ENCODE measurements at regions not wholly inside any gene's neighbourhood (a gene's known extent, or its start where the extent isn't known, plus 50 kb on each side); places are given as distances from the start of the nearest gene placed in this dataset.

GRCh38 chr2:144682248-144682647, 162.3 kb upstream of the ZEB2 start:
- no peak for DNase-seq (ENCODE audit: low read depth, low spot score)

- no peak for DNase-seq (ENCODE audit: low read depth, low spot score)
These were observed 161.5 kb upstream of the ZEB2 start for GRCh38 chr2:144681389-144681788.

- no peak for DNase-seq (ENCODE audit: low read depth, low spot score)
These were observed 160.0 kb upstream of the ZEB2 start for GRCh38 chr2:144679942-144680341.

GRCh38 chr2:144678736-144679135, 158.8 kb upstream of the ZEB2 start:
- DNase-seq (ENCODE audit: low read depth, low spot score), result no peak

- DNase-seq (ENCODE audit: low read depth, low spot score), result no peak
These were observed 155.8 kb upstream of the ZEB2 start for GRCh38 chr2:144675731-144676130.

- DNase-seq (ENCODE audit: low read depth, low spot score), result no peak
These were observed 155.4 kb upstream of the ZEB2 start for GRCh38 chr2:144675331-144675730.

- no peak for DNase-seq (ENCODE audit: low read depth, low spot score)
These were observed 154.2 kb upstream of the ZEB2 start for GRCh38 chr2:144674071-144674470.

GRCh38 chr2:144673456-144673855, 153.5 kb upstream of the ZEB2 start:
- DNase-seq (ENCODE audit: low read depth, low spot score), result no peak

- DNase-seq (ENCODE audit: low read depth, low spot score), result peak; percentile 9
These were observed 152.0 kb upstream of the ZEB2 start for GRCh38 chr2:144671695-144672455.

- no peak for DNase-seq (ENCODE audit: low read depth, low spot score)
These were observed 150.8 kb upstream of the ZEB2 start for GRCh38 chr2:144670738-144671137.

GRCh38 chr2:144670080-144670479, 150.2 kb upstream of the ZEB2 start:
- no peak for DNase-seq (ENCODE audit: low read depth, low spot score)

- no peak for DNase-seq (ENCODE audit: low read depth, low spot score)
These were observed 149.5 kb upstream of the ZEB2 start for GRCh38 chr2:144669196-144669987.

- DNase-seq (ENCODE audit: low read depth, low spot score), result no peak
These were observed 148.7 kb upstream of the ZEB2 start for GRCh38 chr2:144668493-144669110.

- DNase-seq (ENCODE audit: low read depth, low spot score), result no peak
These were observed 146.1 kb upstream of the ZEB2 start for GRCh38 chr2:144666032-144666431.

- no peak for DNase-seq (ENCODE audit: low read depth, low spot score)
These were observed 143.3 kb upstream of the ZEB2 start for GRCh38 chr2:144663207-144663606.

GRCh38 chr2:144660518-144661316, 140.8 kb upstream of the ZEB2 start:
- peak; percentile 24 for DNase-seq (ENCODE audit: low read depth, low spot score)

- DNase-seq (ENCODE audit: low read depth, low spot score), result peak; percentile 96
These were observed 139.9 kb upstream of the ZEB2 start for GRCh38 chr2:144659731-144660275.

- DNase-seq (ENCODE audit: low read depth, low spot score), result no peak
These were observed 134.6 kb upstream of the ZEB2 start for GRCh38 chr2:144654523-144654922.

- no peak for DNase-seq (ENCODE audit: low read depth, low spot score)
These were observed 131.0 kb upstream of the ZEB2 start for GRCh38 chr2:144650907-144651306.

GRCh38 chr2:144648837-144649465, 129.0 kb upstream of the ZEB2 start:
- DNase-seq (ENCODE audit: low read depth, low spot score), result no peak

Measured in astrocyte of the hippocampus (primary cell).